ENCODE measurements at regions not wholly inside any gene's neighbourhood (a gene's known extent, or its start where the extent isn't known, plus 50 kb on each side); places are given as distances from the start of the nearest gene placed in this dataset.

DNA sequence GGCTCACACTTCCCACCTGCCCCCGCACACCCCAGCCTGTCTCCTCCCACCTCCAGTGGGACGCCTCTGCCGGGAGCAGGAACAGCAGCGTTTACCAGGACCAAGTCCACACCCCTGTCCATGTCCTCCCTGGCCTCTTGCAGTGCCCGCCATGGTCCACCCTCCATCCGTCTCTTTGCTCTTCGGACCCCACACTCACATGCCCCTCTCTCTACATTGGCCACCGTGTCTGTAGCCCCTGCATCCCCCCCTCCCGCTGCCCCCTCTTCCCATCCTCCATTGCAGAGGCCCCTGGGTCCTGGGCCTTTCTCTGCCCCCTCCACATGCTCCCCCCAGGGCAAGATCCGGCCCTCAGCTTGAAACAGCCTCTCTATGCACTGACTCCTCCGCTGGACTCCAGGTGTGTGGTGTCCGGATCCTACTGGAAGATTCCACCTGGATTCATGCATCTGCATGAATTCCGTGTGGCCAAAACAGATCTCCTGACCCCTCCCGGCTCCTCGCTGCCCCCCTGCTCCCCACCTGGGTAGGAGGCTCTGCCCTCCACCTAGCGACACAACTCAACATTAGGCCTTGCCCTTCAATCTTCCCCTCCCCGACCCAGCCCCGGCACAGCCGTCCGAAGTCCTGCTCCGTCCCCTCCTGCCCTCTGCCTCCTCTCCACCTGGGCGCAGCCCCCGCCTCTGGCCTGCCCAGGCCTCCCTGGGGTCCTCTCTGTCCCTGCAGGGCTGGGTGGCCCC is 168.5 kb downstream of the OLFM1 start:
- DNase-seq = no peak

DNA sequence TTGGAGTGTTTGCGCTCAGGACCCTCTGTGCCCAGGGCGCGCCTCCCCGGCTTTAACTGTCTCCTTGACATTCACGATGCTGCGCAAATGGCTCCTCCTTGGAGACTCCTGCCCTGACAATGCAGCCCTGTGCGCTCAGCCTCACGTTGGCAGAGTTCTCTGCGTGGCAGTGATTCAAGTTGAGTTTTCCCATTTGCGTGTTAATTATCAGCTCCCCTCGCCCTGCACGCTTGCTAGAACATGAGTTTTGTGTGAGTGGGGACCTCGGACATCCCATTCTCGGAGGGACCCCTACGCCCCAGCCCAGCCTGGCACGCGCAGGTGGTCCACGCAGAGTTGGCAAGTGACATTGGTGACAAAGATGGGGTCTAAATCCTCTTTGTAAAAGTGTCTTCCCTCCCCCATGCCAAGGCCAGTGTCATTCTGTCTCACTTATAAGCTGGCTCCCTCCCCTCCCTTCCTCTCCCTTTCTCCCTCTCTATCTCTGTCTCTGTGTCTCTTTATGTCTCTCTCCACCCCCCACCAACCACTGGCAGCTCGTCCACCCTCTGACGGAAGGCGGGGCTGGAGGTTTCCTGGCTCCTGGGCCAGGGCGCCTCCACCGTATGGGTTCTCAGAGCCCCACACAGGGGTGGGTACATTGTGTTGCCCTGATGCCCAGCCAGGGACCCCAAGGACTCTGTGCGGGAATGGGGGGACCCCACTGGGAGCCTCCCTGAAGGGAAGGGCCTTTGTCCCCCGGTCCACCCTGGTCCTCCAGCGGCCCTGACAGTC is 169.3 kb downstream of the OLFM1 start:
- DNase-seq = no peak

DNA sequence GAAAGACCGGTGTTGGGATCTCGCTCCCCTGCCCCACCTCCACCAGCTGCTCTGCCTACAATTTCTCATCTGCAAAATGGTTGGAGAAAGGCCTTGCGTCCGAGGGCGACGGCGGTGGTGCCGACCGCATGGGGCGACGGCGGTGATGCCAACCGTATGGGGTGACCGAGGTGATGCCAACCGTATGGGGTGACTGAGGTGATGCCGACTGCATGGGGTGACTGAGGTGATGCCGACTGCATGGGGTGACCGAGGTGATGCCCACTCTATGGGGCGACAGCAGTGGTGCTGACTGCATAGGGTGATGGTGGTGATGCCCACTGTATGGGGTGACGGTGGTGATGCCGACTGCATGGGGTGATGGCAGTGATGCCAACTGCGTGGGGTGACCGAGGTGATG is 171.0 kb downstream of the OLFM1 start:
- DNase-seq = no peak

DNA sequence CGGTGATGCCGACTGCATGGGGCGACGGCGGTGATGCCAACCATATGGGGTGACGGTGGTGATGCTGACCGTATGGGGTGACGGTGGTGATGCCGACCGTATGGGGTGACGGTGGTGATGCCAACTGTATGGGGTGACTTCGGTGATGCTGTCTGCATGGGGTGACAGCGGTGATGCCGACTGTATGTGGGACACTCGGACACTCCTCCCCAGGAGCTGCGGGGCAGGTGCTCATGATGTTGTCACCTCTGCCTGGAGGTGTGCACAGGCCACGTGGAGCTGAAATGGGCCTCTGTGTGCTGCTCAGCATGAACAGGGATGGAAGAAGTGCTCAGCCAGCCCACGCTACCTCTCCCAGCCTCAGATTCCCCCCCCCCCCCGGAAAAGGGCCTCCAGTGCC is 171.8 kb downstream of the OLFM1 start:
- no peak for DNase-seq

DNA sequence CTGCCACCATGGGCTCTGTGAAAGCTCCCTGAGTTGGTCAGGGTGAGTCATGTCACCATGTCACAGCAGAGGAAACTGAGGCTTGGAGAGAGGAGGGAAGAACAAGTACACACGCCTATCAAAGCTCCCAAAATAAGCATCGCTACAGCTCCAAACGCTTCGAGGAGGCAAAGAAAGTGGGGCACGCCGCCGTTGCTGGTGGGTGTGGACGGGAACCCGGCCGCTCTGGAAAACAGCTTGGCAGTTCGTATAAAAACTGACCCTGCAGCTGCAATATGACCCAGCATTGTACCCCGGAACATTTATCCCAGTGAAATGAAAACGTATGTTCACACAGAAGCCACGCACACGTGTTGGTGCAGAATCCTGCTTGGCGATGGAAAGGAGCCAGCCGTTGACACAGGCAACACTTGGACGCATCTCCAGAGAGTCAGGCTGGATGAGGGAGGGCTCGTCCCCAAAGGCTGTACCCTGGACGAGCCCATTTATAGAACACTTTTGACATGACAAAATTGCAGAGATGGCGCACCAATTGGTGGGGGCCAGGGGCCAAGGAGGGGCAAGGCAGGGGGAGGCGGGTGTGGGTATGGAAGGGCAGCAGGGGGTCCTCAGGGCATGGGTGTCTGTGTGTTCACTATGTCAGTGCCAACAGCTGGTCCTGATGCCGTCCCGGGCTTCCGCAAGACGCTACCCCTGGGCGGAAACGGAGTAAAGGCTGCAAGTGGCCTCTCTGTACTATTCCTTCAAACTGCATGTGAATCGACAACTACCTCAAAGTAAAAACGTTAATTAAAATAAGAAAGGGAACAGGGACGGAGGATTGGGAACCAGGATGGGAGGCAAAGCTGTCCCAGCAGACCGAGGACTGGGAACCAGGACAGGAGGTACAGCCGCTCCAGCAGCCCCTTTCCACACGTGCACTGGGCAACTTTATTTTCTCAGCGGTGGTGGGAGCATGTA is 173.0 kb downstream of the OLFM1 start:
- DNase-seq = no peak

GRCh38 chr9:135262248-135262647 is 174.8 kb downstream of the OLFM1 start:
- no peak for DNase-seq

DNA sequence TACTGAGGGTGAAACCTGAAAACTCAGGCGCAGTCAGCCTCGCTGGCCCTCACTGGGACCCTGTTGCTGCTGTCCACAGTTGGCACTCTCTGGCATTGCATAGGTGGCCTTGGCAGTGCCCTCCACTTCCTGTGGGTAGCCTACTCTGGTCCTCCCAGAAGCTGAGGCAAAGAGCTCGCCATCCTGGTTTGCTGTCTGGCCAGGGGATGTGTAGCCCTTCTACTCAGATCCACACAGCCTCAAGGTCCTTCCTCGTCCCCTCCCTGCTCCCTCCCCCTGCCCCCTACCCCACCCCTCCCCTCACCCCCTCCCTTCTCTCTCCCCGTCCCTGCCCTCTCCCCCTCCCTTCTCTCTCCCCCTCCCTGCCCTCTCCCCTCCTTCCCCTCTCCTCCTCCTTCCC is 176.0 kb downstream of the OLFM1 start:
- DNase-seq = no peak

DNA sequence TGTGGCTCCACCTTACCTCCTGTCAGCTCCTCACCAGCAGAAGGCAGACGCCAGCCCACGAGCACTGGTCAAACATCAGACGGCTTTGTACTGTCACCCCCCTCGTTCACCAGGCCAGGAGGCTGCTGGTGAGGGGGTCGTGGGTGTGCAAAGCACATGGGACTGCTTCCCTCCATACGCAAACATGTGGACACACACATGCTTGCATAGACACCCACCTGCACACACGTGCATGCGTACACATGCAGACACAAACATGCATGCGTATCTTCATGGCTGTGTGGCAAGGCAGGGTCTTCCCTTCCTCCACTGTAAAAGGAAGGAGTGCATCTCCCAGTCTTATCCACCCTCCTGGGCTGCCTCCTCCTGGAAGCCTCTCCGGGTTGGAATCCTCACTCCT is 178.5 kb downstream of the OLFM1 start:
- no peak for DNase-seq

- no peak for DNase-seq
Observed at GRCh38 chr9:135267191-135267809, 179.8 kb downstream of the OLFM1 start.

GRCh38 chr9:135268031-135268430 is 180.6 kb downstream of the OLFM1 start:
- no peak for DNase-seq

DNA sequence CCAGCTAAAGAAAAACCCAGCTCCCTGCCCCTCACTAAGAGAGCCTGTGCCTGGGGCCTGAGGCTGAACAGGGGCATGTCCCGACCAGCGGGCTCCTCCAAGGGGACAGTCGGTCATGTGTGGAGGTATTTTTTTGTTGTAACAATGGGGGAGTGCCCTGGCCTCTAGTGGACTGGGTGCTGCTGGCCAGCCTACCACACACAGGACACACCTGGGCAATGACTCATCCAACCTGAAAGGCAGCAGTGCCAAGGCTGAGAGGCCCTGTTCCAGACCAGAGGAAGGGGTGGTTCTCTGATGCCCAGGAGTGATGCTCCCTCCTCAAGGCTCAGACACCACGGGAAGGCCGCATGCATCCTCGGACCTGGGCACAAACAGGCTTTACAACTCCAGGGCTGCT is 181.5 kb downstream of the OLFM1 start:
- DNase-seq = no peak

GRCh38 chr9:135269912-135270830 is 182.7 kb downstream of the OLFM1 start:
- DNase-seq = no peak

GRCh38 chr9:135271425-135271824 is 184.0 kb downstream of the OLFM1 start:
- no peak for DNase-seq

GRCh38 chr9:135272608-135273007 is 185.1 kb downstream of the OLFM1 start:
- DNase-seq = no peak

- no peak for DNase-seq
Observed at GRCh38 chr9:135273008-135273407, 185.5 kb downstream of the OLFM1 start.

- no peak for DNase-seq
Observed at GRCh38 chr9:135275163-135275562, 187.7 kb downstream of the OLFM1 start.

DNA sequence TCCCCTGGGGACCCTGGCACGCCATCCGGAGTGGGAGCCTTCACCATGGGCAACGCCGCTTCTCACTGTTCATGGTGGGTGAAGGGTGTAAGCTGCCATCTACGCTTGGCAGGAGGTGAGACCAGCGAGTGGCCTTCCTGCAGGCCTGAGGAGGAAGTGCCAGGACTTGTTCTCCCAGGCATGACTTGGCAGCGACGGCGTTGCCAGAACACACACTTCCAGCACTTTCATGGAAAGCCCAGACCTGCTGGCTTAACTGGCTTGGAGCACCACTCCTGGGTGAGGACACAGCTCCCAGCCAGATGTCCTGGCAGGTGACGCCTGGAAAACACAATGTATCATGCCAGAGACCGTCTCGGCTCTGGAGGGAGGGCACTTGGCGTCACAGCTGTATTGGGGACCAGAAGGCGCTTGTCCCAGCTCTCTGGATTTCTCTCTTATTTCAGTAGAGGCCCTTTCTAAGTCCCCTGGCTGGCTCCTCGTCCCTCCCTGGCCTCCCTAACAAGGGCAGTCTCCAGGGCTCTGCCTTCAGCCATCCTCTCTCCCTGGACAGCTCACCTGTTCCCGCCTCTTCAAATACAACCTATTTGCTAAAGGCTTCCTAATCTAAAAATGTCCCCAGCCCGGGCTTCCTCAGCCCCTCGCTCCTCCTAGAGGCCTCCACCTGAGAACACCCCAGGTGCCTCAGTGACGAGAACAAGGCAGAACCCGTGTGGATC is 188.3 kb downstream of the OLFM1 start:
- no peak for DNase-seq

DNA sequence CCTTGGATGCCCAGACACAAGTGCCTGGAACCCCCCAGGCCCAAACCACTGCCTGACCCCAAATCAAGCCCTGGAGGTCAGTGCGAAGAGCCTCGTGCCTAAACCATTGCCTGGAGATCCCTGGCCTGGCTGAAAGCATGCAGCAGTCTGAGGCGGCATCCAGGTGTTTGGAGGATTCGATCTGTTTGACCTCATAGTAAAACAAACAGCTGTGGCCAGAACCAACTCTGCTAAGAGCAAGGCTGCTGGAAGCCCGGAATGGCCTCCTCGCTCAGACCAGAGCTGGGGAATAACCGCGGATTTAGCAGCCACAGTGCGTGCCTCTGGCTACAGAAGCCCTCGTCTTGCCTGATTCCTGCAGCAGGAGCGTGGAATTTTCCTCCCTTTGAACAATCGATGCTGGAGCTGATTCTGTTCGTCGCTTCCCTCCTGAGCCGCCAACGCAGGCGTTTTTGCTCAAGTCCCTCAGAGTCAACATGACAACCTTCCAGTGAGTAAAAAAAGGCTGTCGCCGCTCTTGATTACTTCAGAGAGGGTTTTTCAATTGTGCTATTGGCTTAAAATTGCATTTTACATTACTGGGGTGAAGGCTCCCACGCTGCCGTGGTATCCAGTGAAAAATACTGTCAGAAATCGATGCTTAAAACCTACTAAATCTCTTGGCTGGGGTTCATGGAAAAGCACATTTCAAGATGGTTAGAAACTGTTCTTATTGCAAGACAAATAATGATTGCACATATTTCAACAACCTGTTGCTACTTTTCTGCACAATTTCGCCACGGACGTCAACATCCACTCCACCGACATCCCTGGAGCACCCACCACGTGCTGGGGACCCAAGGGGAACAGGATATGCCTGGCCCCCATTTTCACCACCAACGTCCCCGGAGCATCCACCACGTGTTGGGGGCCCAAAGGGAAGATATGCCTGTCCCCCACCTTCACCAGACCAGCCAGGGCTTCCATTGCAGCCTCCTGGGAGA is 190.0 kb downstream of the OLFM1 start:
- no peak for DNase-seq

DNA sequence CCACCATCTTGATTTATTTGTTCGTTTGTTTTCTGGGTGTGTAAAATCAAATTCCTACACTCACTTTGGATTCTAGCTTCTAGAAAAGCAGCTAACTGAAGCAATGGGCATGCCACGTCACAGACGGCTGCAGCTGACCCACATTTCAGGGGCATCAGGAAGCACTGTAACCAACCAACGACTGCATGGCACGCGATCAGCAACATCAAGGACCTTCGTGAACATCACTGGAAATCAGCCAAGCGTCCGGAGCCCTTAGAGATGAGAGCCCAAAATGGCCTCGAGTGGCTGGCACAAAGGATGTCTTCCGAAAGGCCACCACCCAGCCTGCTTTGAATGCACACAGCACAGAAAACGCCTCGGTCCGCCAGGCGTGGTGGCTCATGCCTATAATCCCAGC is 191.1 kb downstream of the OLFM1 start:
- DNase-seq = no peak

GRCh38 chr9:135279385-135279784 is 191.9 kb downstream of the OLFM1 start:
- no peak for DNase-seq
